Epithelial cell of proximal tubule (primary cell): ENCODE measurements at regions not wholly inside any gene's neighbourhood (a gene's known extent, or its start where the extent isn't known, plus 50 kb on each side); places are given as distances from the start of the nearest gene placed in this dataset.

Experiments
- DNase-seq: peaks from one replicate; pipeline ENCODE4 v3.0.0-alpha.2; 2011; ENCODE audit warnings: low read depth
- H3K4me3 ChIP-seq: 2 replicates; pipeline ENCODE4 v1.5.1; 2011; ENCODE audit warnings: low read depth, mild to moderate bottlenecking, low read length
- TF ChIP-seq, protein P1 (sequence below): conservative IDR thresholded peaks from 2 replicates; pipeline ENCODE4 v1.5.1; 2012; ENCODE audit warnings: low read depth, mild to moderate bottlenecking, low read length

DNA sequence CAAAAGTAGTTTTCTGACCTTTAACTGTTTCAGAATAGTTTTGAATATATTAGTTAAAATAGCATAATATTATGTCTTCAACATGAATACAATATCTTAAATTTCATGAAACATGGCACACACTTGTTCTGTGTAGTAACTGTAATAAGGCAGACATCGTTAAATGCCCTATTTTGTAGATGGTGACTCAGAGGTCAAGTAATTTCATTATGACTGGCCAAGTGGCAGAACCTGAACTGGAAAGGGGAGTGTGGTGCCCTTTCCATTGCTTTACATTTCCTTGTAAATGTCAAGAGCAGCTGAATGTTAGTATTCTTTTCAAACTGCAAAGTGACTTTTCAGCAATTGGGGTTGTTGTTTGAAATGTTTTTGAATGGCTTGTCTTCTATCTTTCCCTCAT, 201.2 kb upstream of the CDKN2B start:
- no peak overlapping the region for H3K4me3 ChIP-seq
- TF ChIP-seq, protein P1, sequence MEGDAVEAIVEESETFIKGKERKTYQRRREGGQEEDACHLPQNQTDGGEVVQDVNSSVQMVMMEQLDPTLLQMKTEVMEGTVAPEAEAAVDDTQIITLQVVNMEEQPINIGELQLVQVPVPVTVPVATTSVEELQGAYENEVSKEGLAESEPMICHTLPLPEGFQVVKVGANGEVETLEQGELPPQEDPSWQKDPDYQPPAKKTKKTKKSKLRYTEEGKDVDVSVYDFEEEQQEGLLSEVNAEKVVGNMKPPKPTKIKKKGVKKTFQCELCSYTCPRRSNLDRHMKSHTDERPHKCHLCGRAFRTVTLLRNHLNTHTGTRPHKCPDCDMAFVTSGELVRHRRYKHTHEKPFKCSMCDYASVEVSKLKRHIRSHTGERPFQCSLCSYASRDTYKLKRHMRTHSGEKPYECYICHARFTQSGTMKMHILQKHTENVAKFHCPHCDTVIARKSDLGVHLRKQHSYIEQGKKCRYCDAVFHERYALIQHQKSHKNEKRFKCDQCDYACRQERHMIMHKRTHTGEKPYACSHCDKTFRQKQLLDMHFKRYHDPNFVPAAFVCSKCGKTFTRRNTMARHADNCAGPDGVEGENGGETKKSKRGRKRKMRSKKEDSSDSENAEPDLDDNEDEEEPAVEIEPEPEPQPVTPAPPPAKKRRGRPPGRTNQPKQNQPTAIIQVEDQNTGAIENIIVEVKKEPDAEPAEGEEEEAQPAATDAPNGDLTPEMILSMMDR, result no peak
- no peak for DNase-seq

- no peak overlapping the region for H3K4me3 ChIP-seq
- TF ChIP-seq, protein P1, result no peak
- no peak for DNase-seq
Measured at GRCh38 chr9:22210936-22211335, 201.8 kb upstream of the CDKN2B start.

DNA sequence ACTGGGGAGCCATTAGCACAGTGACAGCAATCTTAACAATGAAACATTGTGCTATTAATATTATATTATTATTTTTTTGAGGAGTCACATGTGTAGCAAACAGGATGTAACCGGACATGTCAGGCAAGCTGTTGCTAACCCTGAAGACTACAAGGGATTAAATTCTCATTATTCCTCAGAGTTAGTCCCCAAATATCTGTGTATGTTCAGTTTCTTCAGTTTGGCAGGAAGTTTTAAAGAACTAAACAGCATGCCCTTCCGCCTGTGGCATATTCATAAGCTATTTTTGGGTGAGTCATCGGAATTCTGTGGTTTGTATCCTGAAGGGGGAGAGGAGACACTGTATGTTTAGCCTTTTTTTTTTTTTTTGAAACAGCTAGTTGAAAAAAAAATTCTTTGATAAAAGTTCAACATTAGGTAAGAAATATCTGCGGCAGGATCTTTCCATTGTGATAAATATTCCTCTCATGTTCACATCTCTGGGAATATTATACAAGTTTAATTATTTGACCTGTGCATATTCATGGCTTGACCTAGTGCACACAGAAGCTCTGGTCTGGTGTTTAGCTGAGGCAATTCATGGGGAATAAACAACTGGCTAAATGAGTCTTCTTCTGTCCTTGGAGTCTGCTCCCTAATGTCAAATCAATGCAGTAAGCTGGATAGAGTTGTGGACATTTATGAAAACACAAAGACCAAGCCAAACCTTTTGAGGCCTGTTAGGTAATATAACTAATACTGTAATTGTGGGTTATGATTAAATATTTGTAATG, 202.7 kb upstream of the CDKN2B start:
- DNase-seq, result no peak
- TF ChIP-seq, protein P1, result no peak
- no peak overlapping the region for H3K4me3 ChIP-seq

DNA sequence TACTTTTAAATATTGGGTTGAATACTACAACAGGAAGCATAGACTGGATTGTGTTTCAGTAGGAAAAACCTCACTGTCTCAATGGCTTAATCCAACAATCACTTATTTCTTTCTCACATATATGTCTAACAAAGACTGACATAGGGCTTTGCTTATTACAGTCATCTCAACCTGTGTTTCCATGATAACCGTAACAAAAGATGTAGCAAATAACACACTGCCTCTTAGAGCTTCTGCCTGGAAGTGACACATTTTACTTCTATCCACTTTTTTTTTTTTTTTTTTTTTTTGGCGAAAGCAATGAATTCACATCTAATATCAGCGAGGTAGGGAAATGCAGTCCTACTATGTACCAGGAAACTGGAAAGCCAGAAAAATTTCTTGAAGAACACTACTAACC, 204.9 kb upstream of the CDKN2B start:
- no peak overlapping the region for H3K4me3 ChIP-seq
- TF ChIP-seq, protein P1, result no peak
- DNase-seq, result no peak

DNA sequence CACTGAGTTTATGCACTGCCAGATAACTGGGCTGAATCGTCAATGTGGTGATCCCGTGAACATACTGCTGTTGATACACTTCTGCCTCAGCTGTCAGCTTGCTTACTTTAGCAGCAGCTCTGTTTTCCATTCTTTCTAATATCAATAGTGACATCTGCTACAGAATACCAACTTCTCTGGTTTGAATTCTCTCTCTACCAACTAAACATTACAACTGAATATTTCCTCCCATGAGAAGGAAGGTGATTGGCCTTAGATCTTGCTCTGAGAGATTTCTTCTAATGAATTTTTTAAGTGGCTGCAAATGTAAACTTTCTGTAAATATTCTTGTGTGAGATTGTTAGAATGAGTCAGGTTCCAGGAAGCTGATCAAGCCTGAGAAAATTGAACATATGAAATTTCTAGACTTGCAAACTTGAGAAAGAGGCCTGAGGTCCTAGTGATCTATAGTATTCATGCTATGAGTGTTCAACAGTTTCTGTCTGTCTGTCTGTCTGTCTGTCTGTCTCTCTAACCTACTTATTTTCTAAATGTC, 205.5 kb upstream of the CDKN2B start:
- no peak for DNase-seq
- H3K4me3 ChIP-seq, result no peak overlapping the region
- TF ChIP-seq, protein P1, result no peak

DNA sequence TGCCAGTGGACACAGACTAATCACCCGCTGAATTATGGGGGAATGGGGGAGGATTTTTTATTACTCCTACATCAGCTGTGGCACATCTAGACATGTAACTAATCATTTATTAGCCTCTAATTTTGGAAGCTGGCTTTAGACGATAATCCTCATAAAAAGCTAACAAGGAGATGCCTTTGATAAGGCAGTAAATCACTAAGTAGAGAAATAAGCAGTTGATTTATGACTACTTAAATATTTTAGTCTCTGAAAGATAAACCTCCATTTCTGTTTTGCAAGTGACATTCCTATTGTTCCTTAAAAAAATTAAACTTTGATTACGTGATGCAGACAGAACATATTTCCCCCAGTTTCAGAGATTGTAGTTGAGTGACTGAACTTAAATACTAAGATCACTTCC, 206.4 kb upstream of the CDKN2B start:
- no peak overlapping the region for H3K4me3 ChIP-seq
- TF ChIP-seq, protein P1, result no peak
- no peak for DNase-seq

DNA sequence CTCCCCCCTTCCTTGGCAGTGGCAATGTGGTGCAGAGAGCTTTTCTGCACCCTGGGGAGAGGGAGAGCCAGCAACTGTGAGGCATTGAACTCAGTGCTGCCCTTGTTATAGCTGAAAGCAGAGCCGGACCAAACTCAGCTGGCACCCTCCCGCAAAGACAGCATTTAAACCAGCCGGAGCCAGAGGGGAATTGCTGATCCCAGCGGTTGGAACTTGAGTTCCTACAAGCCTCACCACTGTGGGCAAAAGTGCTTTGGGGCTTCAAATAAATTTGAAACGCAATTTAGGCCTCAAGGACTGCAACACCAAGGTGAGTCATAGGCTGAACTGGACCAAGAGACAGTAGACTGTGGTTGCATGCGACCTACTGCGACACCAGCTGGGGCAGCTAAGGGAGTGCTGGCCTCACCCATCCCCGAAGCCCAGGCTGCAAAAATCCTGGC, 207.6 kb upstream of the CDKN2B start:
- TF ChIP-seq, protein P1, result no peak
- no peak for DNase-seq

More for the DNA sequence above, 207.6 kb upstream of the CDKN2B start:
- no peak overlapping the region for H3K4me3 ChIP-seq
